HG03520 (cell line): ENCODE measurements at regions not wholly inside any gene's neighbourhood (a gene's known extent, or its start where the extent isn't known, plus 50 kb on each side); places are given as distances from the start of the nearest gene placed in this dataset.
"Not testable (repeated sequence)": the region's sequence is repeated elsewhere in the genome, so short reads cannot be mapped to it uniquely, and the experiment has no call there.

Experiments
- ATAC-seq: cut with Tn5 transposase; IDR thresholded peaks from one replicate; pipeline ENCODE4 v1.9.1; 2021; ENCODE audit warnings: mild to moderate bottlenecking, moderate library complexity; ENCODE audit not compliant: unreplicated experiment

DNA sequence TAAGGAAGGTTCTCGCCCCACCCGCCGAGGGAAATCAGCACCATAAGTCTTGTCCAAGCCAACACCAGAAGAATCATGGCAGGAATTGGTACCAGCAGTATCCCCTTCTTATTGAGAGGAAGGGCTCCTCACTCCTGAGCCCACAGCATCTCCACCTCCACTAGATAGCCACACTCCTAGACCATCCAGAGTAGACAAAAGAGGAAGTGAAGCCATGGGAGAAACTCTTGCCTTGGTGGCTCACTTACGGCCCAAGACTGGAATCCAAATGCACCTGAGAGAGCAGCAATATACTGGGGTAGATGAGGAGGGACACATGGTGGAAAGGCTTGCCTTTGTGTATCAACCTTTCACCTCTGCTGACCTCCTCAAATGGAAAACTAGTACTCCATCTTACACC, 255.3 kb upstream of the PRKX start:
- no peak for ATAC-seq

DNA sequence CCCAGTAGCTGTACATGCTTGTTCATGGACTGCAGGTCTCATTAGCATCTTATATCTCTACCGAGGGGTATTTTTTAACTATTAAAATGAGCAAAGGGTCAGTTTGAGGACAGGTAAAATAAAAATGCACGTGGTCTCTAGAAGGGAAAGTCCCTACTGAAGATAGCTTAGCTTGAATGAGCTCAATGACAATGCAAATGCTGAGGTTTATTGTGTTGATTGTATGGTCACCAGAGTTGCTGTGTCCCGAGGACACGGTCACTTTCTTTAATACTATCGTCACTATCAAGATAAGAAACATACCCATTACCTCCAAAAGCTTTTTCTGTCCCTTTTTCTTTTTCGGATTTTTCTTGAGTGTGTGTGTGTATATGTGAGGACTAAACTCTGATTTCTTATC, 250.5 kb upstream of the PRKX start:
- peak; percentile 93 for ATAC-seq

GRCh38 chrX:3962511-3963311, 249.3 kb upstream of the PRKX start:
- no peak for ATAC-seq

- ATAC-seq, result no peak
Measured at GRCh38 chrX:3960952-3961351, 247.5 kb upstream of the PRKX start.

DNA sequence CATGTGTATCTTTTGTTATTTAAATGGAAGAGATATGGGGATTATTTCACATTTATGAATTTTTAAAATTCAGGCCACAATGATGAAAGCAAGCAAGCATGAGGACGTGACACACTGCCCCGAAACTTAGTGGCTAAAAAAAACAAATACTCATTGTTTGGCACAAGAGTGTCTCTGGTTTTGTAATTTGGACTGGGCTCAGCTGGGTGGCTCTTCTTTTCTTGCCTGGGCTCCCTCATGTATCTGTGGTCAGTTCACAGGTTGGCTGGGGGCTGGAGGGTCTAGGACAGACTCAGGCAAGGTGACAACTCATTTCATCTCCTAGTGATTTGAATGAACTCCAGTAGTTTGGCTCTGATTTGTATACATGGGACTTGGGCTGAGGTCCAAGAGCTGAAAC, 238.4 kb upstream of the PRKX start:
- ATAC-seq, result no peak

- no peak for ATAC-seq
Measured at GRCh38 chrX:3950373-3950772, 236.9 kb upstream of the PRKX start.

DNA sequence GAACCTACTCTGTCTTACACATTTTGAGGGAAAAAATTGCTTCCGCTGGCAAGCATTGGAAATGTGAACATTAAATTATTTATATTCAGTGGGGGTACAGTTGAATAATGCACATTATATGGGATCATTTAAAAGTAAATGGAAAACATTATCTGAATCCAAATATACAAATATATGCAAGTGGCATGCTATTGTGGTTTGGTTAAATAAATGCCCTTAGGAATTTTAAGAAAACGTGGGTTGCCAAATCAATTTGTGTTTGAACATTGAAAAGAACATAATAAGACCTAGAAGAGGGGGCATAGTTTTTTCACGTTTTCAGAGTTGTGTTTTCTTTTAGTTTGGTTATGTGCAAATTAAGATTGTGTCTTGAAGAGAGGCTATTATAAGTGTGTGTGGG, 230.5 kb upstream of the PRKX start:
- no peak for ATAC-seq

GRCh38 chrX:3940000-3940610, 226.7 kb upstream of the PRKX start:
- no peak for ATAC-seq

DNA sequence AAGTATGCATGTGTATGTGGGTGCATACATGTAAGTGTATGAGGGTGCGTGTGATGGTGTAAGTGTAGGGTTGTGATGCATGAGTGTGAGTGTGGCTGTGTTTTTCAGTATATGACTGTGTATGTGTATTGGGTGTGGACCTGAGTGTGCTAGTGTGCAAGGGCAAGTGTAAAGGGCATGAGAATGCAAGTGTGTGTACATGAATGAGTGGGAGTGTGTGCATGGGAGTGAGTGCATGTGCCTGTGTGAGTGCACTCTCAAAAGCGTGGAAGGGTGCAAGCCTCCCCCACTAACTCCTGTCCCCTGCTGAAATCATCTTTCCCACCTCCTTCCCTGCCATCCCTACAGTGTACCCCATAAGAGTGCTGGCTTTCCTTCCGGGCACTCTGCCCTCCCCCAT, 225.1 kb upstream of the PRKX start:
- no peak for ATAC-seq

DNA sequence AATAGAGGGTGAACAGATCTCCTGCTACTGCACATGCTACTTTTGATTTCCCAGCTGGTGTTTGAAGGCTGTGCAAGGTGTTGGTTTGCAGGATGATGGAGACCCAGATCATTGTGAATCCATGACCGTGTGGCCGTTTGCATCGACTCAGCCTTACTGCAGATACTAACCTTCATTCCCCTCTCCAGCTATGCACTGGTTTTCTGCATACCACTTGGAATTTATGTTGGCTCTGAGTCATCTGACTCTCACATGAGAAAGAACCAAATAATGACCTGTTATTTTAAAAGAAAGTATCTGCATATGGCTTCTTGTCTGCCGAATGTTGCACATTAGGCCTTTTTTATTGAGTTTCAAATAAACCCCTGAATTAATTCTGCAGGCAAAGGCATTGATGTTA, 221.7 kb upstream of the PRKX start:
- not testable (repeated sequence) for ATAC-seq

GRCh38 chrX:3920424-3921017, 207.1 kb upstream of the PRKX start:
- peak; percentile 97 for ATAC-seq

DNA sequence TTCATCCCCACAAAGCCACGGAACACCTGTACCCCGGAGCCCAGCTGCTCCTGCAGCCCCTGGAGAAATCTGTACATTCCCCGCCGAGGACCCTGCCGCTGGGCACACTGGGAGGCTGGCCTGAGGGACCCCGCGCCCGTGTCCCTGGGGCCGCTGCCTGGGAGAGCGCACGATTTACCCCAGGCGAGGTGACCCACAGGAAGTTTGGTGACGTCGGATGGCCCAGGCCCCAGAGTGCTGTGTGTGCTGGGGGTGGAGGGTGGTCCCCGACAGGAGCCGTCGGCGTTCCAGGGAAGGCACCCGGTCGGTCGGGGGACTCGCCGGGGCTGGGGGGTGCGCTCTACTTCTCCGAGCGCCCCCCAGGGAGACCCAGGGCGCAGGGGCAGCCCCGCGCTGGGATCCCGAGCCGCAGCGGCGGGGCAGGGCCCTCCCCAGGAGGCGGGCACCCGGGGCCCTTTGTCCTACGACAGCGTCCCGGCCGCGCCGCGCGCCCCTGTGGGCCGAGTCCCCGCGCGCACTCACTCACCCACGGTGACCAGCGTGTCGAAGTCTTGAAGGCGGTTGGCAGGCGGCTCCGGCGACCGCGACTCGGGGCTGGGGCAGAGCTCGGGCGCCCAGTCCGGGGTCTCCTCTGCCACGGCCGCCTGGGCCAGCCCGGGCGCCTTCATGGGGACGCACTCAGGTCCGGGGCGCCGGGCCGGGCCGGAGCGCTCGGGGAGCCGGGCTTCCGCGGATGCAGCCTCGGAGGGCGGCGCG, 206.4 kb upstream of the PRKX start:
- ATAC-seq, result peak; percentile 27

GRCh38 chrX:3914813-3915212, 201.4 kb upstream of the PRKX start:
- ATAC-seq, result not testable (repeated sequence)

DNA sequence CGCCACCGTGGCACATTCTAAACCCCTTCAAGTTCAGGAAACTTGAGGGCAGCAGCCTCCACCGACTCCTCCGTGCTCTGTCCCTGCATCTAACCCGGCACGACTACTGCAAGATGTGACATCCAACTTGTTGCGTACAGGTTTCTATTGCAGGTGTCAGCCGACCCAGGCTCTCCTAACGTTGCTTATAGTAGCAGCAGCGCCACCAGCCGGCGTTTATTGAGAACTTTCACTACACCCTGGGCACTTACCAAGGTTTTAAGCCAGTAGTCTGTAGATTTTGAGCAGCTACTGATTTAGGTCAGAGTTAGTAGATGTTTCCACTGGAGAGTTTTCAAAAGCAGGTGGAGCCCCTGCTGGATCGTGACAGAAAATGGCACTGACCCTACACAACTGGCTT, 200.6 kb upstream of the PRKX start:
- ATAC-seq, result not testable (repeated sequence)

DNA sequence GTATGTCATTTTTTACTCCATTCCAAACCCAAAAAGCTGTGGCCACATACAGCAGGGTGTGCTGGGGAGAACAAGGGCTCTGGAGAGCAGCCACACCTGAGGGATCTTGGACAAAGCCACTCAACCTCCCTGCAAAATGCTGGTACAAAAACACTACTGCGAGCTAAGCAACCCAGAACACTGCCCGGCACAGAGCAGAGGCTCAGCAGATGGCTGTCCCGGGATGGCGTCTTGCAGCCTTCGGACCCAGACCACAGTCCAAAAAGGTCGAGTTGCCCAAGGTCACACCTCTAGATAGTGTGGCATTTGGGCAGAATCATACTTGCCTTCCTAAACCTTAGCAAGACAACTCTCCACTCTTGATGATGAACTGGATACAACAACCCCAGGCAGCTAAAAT, 197.6 kb upstream of the PRKX start:
- not testable (repeated sequence) for ATAC-seq

GRCh38 chrX:3910611-3911010, 197.2 kb upstream of the PRKX start:
- not testable (repeated sequence) for ATAC-seq

GRCh38 chrX:3905522-3906258, 192.2 kb upstream of the PRKX start:
- not testable (repeated sequence) for ATAC-seq

DNA sequence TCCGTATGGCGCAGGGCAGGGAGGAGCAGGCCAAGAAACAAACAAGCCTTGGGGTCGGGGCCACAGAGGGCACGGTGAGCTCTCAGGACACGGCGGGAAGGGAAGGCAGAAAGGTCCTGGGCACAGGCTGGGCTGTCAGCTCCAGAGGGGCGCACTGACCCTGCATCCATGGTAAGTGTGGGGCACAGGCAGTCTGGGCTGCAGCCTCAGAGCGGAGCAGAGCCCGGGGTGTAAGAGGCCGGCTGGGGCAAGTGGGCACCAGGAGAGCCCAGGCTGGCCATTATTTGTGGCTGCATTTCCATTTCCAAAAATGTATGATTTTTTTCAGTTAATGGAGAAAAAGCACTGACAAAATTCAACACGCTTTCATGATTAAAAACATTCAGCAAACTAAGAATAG, 188.8 kb upstream of the PRKX start:
- not testable (repeated sequence) for ATAC-seq

GRCh38 chrX:3896755-3897154, 183.3 kb upstream of the PRKX start:
- ATAC-seq, result not testable (repeated sequence)

- ATAC-seq, result not testable (repeated sequence)
Measured at GRCh38 chrX:3882553-3882920, 169.1 kb upstream of the PRKX start.
